ENCODE measurements at regions not wholly inside any gene's neighbourhood (a gene's known extent, or its start where the extent isn't known, plus 50 kb on each side); places are given as distances from the start of the nearest gene placed in this dataset.

- TF ChIP-seq CTCF (conservative IDR thresholded peaks at IDR 0.05; ENCODE audit: low read length) (no peak), EZH2phosphoT487 (IDR thresholded peaks at IDR 0.05; ENCODE audit: borderline replicate concordance) (no peak)
- Histone ChIP-seq H3K9me2 (replicated peaks; ENCODE audit: low read depth, low read length) (no peaks in the 10 kb centered on the region; the same call in 1 of the 2 replicates), H3K36me3 (ENCODE audit: insufficient read depth, low read length) (no peaks in the 10 kb centered on the region), H3K4me3 (ENCODE audit: low read length, poor library complexity, severe bottlenecking) (no peak overlapping the region), H3K4me2 (ENCODE audit: low read depth, low read length, poor library complexity, severe bottlenecking) (no peak overlapping the region), H2AFZ (ENCODE audit: low read length) (no peak overlapping the region), H3K9ac (ENCODE audit: low read depth, low read length, poor library complexity, severe bottlenecking) (no peak overlapping the region), H3K9me3 (ENCODE audit: insufficient read depth, low read depth, low read length) (no peaks in the 10 kb centered on the region), H3K79me2 (ENCODE audit: insufficient read depth, low read length) (no peaks in the 10 kb centered on the region), H4K20me1 (ENCODE audit: insufficient read depth, low read length, poor library complexity, severe bottlenecking) (no peaks in the 10 kb centered on the region), H3K27me3 (ENCODE audit: insufficient read depth, low read length, poor library complexity, severe bottlenecking) (no peaks in the 10 kb centered on the region), H3F3A (ENCODE audit: low read depth) (no peaks in the 10 kb centered on the region), H3K4me1 (ENCODE audit: insufficient read depth, low read length, poor library complexity, severe bottlenecking) (no peaks in the 10 kb centered on the region)
Observed at GRCh38 chr2:162967147-162967546, 128.6 kb upstream of the KCNH7 start.

GRCh38 chr2:162965191-162965590 lies 126.6 kb upstream of the KCNH7 start:
- no peak for TF ChIP-seq EZH2phosphoT487 (IDR thresholded peaks at IDR 0.05; ENCODE audit: borderline replicate concordance)
- no peak for TF ChIP-seq CTCF (conservative IDR thresholded peaks at IDR 0.05; ENCODE audit: low read length)
- H3K36me3 ChIP-seq (ENCODE audit: insufficient read depth, low read length), result no peaks in the 10 kb centered on the region

GRCh38 chr2:162964513-162964912 lies 125.9 kb upstream of the KCNH7 start:
- TF ChIP-seq EZH2phosphoT487 (IDR thresholded peaks at IDR 0.05; ENCODE audit: borderline replicate concordance) (no peak), CTCF (conservative IDR thresholded peaks at IDR 0.05; ENCODE audit: low read length) (no peak)
- Histone ChIP-seq H3K9me2 (replicated peaks; ENCODE audit: low read depth, low read length) (no peaks in the 10 kb centered on the region; the same call in 1 of the 2 replicates), H3K27me3 (ENCODE audit: insufficient read depth, low read length, poor library complexity, severe bottlenecking) (no peaks in the 10 kb centered on the region)

More at GRCh38 chr2:162965191-162965590, 126.6 kb upstream of the KCNH7 start:
- H4K20me1 ChIP-seq (ENCODE audit: insufficient read depth, low read length, poor library complexity, severe bottlenecking), result no peaks in the 10 kb centered on the region
- H3K79me2 ChIP-seq (ENCODE audit: insufficient read depth, low read length), result no peaks in the 10 kb centered on the region
- no peak overlapping the region for H3K4me3 ChIP-seq (ENCODE audit: low read length, poor library complexity, severe bottlenecking)
- H3K4me2 ChIP-seq (ENCODE audit: low read depth, low read length, poor library complexity, severe bottlenecking), result no peak overlapping the region
- H3K27me3 ChIP-seq (ENCODE audit: insufficient read depth, low read length, poor library complexity, severe bottlenecking), result no peaks in the 10 kb centered on the region
- no peaks in the 10 kb centered on the region for H3K9me3 ChIP-seq (ENCODE audit: insufficient read depth, low read depth, low read length)
- H3K4me1 ChIP-seq (ENCODE audit: insufficient read depth, low read length, poor library complexity, severe bottlenecking), result no peaks in the 10 kb centered on the region
- no peak overlapping the region for H3K9ac ChIP-seq (ENCODE audit: low read depth, low read length, poor library complexity, severe bottlenecking)
- H2AFZ ChIP-seq (ENCODE audit: low read length), result no peak overlapping the region
- H3K9me2 ChIP-seq (replicated peaks; ENCODE audit: low read depth, low read length), result no peaks in the 10 kb centered on the region; the same call in 1 of the 2 replicates
- H3F3A ChIP-seq (ENCODE audit: low read depth), result no peaks in the 10 kb centered on the region

More at GRCh38 chr2:162964513-162964912, 125.9 kb upstream of the KCNH7 start:
- no peaks in the 10 kb centered on the region for H4K20me1 ChIP-seq (ENCODE audit: insufficient read depth, low read length, poor library complexity, severe bottlenecking)
- no peak overlapping the region for H3K9ac ChIP-seq (ENCODE audit: low read depth, low read length, poor library complexity, severe bottlenecking)
- H3K79me2 ChIP-seq (ENCODE audit: insufficient read depth, low read length), result no peaks in the 10 kb centered on the region
- H3K9me3 ChIP-seq (ENCODE audit: insufficient read depth, low read depth, low read length), result no peaks in the 10 kb centered on the region
- no peaks in the 10 kb centered on the region for H3F3A ChIP-seq (ENCODE audit: low read depth)
- no peaks in the 10 kb centered on the region for H3K36me3 ChIP-seq (ENCODE audit: insufficient read depth, low read length)
- H3K4me2 ChIP-seq (ENCODE audit: low read depth, low read length, poor library complexity, severe bottlenecking), result no peak overlapping the region
- no peaks in the 10 kb centered on the region for H3K4me1 ChIP-seq (ENCODE audit: insufficient read depth, low read length, poor library complexity, severe bottlenecking)
- no peak overlapping the region for H3K4me3 ChIP-seq (ENCODE audit: low read length, poor library complexity, severe bottlenecking)
- H2AFZ ChIP-seq (ENCODE audit: low read length), result no peak overlapping the region
